ENCODE measurements at regions not wholly inside any gene's neighbourhood (a gene's known extent, or its start where the extent isn't known, plus 50 kb on each side); places are given as distances from the start of the nearest gene placed in this dataset.

DNA sequence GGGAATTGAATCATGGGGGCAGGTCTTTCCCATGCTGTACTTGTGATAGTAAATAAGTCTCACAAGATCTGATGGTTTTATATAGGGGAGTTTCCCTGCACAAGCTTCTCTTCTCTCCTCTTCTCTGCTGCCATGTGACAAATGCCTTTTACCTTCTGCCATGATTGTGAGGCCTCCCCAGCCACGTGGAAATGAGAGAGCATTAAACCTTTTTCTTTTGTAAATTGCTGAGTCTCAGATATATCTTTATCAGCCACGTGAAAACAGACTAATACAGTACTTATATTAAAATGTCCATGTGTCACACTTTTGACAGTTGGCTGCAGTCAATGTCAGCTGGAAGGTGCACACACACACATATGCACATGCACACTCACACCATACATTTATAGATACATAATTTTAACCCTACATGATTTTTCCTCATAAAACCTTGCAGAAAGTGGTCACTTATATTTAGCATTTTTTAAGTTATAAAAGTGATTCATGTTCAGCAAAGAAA, 128.9 kb downstream of the OTOR start:
- H3K9me2 ChIP-seq (ENCODE audit: insufficient read depth, low read length): no peaks in the 10 kb centered on the region
- H3K9me3 ChIP-seq (ENCODE audit: low read length): no peaks in the 10 kb centered on the region
- H2AFZ ChIP-seq (ENCODE audit: low read length): no peak overlapping the region
- H3K79me2 ChIP-seq (ENCODE audit: insufficient read depth, low read depth, low read length): no peaks in the 10 kb centered on the region
- intact Hi-C loops (cut with micrococcal nuclease; ENCODE audit: unreplicated experiment): no loop called here
- no peak overlapping the region for H3K4me2 ChIP-seq (ENCODE audit: low read length)
- TF ChIP-seq, protein P1, sequence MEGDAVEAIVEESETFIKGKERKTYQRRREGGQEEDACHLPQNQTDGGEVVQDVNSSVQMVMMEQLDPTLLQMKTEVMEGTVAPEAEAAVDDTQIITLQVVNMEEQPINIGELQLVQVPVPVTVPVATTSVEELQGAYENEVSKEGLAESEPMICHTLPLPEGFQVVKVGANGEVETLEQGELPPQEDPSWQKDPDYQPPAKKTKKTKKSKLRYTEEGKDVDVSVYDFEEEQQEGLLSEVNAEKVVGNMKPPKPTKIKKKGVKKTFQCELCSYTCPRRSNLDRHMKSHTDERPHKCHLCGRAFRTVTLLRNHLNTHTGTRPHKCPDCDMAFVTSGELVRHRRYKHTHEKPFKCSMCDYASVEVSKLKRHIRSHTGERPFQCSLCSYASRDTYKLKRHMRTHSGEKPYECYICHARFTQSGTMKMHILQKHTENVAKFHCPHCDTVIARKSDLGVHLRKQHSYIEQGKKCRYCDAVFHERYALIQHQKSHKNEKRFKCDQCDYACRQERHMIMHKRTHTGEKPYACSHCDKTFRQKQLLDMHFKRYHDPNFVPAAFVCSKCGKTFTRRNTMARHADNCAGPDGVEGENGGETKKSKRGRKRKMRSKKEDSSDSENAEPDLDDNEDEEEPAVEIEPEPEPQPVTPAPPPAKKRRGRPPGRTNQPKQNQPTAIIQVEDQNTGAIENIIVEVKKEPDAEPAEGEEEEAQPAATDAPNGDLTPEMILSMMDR (conservative IDR thresholded peaks at IDR 0.05; ENCODE audit: low read length): no peak
- no peak for TF ChIP-seq EZH2phosphoT487 (IDR thresholded peaks at IDR 0.05; ENCODE audit: borderline replicate concordance, low read depth, low read length)
- H3K36me3 ChIP-seq (ENCODE audit: insufficient read depth, low read length): no peaks in the 10 kb centered on the region
- no peak overlapping the region for H3K27ac ChIP-seq (ENCODE audit: low read depth, low read length, poor library complexity, severe bottlenecking)
- no TSS peak for BruUV-seq (replicated peaks)
- H4K20me1 ChIP-seq (ENCODE audit: insufficient read depth, low read length): no peaks in the 10 kb centered on the region
- no peak overlapping the region for H3K4me3 ChIP-seq (ENCODE audit: low read depth, low read length, poor library complexity, severe bottlenecking)
- CTCF ChIA-PET (ENCODE audit: unreplicated experiment): no interaction called here
- POLR2A ChIA-PET: interaction anchor here (1.3 kb wide), 1 partner anchor 11 kb away, joined by 3 read pairs; no protein-coding TSS in a partner anchor
- no peaks in the 10 kb centered on the region for H3K4me1 ChIP-seq (ENCODE audit: insufficient read depth, low read length, poor library complexity, severe bottlenecking)
- no peak for DNase-seq (ENCODE audit: low spot score)

DNA sequence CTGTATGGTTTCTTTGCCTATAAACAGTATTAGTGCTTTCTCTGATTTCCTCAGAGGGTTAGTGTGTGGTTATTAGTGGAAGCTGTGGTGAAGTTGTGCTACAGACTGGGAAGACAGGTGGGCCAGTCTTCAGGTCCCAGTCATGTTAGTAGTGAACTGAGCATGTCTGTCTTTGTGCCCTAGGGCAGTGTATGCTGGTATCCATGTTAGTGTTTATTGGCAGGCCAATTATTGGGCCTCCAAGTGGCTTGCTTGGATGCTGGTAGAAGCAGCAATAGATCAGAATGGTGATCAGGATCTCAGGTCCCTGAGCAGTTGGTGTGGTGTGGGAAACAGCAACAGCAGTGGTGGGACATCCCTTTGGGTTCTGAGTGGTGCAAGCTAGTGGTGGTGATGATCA, 137.6 kb downstream of the OTOR start:
- Histone ChIP-seq H4K20me1 (ENCODE audit: insufficient read depth, low read length) (no peaks in the 10 kb centered on the region), H3K4me3 (ENCODE audit: low read depth, low read length, poor library complexity, severe bottlenecking) (no peak overlapping the region), H3K9me2 (ENCODE audit: insufficient read depth, low read length) (no peaks in the 10 kb centered on the region), H3K79me2 (ENCODE audit: insufficient read depth, low read depth, low read length) (no peaks in the 10 kb centered on the region), H3K4me2 (ENCODE audit: low read length) (no peak overlapping the region), H2AFZ (ENCODE audit: low read length) (no peak overlapping the region), H3K4me1 (ENCODE audit: insufficient read depth, low read length, poor library complexity, severe bottlenecking) (no peaks in the 10 kb centered on the region), H3K9me3 (ENCODE audit: low read length) (no peaks in the 10 kb centered on the region), H3K27ac (ENCODE audit: low read depth, low read length, poor library complexity, severe bottlenecking) (no peak overlapping the region), H3K36me3 (ENCODE audit: insufficient read depth, low read length) (no peaks in the 10 kb centered on the region)
- ChIA-PET CTCF (ENCODE audit: unreplicated experiment) (no interaction called here), POLR2A (interaction anchor here (0.7 kb wide), 1 partner anchor 72 kb away, joined by 3 read pairs; no protein-coding TSS in a partner anchor)
- intact Hi-C loops (cut with micrococcal nuclease; ENCODE audit: unreplicated experiment): no loop called here
- BruUV-seq (replicated peaks): no TSS peak
- no peak for DNase-seq (ENCODE audit: low spot score)
- TF ChIP-seq, protein P1 (conservative IDR thresholded peaks at IDR 0.05; ENCODE audit: low read length): no peak
- TF ChIP-seq EZH2phosphoT487 (IDR thresholded peaks at IDR 0.05; ENCODE audit: borderline replicate concordance, low read depth, low read length): no peak

DNA sequence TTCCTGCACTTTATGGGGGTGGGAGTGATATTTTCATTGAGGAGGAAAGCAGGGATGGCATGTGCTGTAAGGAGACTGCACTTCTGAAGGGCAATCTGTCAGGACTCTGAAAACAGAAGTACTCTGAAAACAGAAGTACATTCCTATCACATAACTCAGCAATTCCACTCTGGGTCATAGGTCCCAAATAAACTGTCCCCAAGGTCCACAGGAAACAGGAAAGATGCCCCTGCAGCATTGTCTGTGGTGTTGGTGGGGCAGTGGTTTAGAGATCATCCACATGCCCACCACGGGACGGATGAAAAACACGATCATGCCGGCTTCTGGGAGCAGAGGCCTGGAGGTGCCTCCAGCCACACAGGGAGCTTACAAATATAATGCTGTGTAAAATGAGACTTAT, 150.3 kb downstream of the OTOR start:
- Histone ChIP-seq H3K36me3 (ENCODE audit: insufficient read depth, low read length) (no peaks in the 10 kb centered on the region), H3K4me2 (ENCODE audit: low read length) (no peak overlapping the region), H3K4me3 (ENCODE audit: low read depth, low read length, poor library complexity, severe bottlenecking) (no peak overlapping the region), H3K9me3 (ENCODE audit: low read length) (no peaks in the 10 kb centered on the region), H3K79me2 (ENCODE audit: insufficient read depth, low read depth, low read length) (no peaks in the 10 kb centered on the region), H2AFZ (ENCODE audit: low read length) (no peak overlapping the region), H3K9me2 (ENCODE audit: insufficient read depth, low read length) (no peaks in the 10 kb centered on the region), H3K27ac (ENCODE audit: low read depth, low read length, poor library complexity, severe bottlenecking) (no peak overlapping the region), H4K20me1 (ENCODE audit: insufficient read depth, low read length) (no peaks in the 10 kb centered on the region), H3K4me1 (ENCODE audit: insufficient read depth, low read length, poor library complexity, severe bottlenecking) (no peaks in the 10 kb centered on the region)
- intact Hi-C loops (cut with micrococcal nuclease; ENCODE audit: unreplicated experiment): no loop called here
- ChIA-PET POLR2A (no interaction called here), CTCF (ENCODE audit: unreplicated experiment) (no interaction called here)
- BruUV-seq (replicated peaks): no TSS peak
- no peak for DNase-seq (ENCODE audit: low spot score)
- no peak for TF ChIP-seq EZH2phosphoT487 (IDR thresholded peaks at IDR 0.05; ENCODE audit: borderline replicate concordance, low read depth, low read length)
- TF ChIP-seq, protein P1 (conservative IDR thresholded peaks at IDR 0.05; ENCODE audit: low read length): no peak

Measured in OCI-LY7 (cell line).